NCI-H1436 treated with DMSO at 0.1 percent for 48 hours (cell line): ENCODE measurements at regions not wholly inside any gene's neighbourhood (a gene's known extent, or its start where the extent isn't known, plus 50 kb on each side); places are given as distances from the start of the nearest gene placed in this dataset.

Experiments used
- DNase-seq: peaks from one replicate; lab custom pipeline; 2025; lab: John Stamatoyannopoulos, UW

GRCh38 chr3:115525731-115526130, 97.6 kb upstream of the GAP43 start:
- DNase-seq, result no peak

- DNase-seq, result no peak
Observed at GRCh38 chr3:115533218-115533617, 90.1 kb upstream of the GAP43 start.

DNA sequence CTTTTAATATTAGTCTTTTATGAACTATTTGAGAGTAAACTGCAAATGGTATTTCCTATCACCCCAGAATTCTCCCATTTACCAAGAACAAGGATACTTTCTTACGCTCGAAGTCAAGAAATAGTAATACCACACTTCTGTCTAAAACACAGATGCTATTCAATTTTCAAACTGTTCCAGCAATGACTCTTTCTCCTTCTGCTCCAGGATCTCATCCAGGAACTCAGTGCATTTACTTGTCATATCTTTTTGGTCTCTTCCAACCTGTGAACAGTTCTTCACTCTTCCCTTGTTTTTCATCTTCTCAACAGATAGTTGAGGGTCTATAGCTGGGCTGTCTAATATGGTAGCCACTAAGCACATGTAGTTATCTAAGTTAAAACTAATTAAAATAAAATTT, 87.1 kb upstream of the GAP43 start:
- no peak for DNase-seq

GRCh38 chr3:115537669-115538068, 85.6 kb upstream of the GAP43 start:
- no peak for DNase-seq

DNA sequence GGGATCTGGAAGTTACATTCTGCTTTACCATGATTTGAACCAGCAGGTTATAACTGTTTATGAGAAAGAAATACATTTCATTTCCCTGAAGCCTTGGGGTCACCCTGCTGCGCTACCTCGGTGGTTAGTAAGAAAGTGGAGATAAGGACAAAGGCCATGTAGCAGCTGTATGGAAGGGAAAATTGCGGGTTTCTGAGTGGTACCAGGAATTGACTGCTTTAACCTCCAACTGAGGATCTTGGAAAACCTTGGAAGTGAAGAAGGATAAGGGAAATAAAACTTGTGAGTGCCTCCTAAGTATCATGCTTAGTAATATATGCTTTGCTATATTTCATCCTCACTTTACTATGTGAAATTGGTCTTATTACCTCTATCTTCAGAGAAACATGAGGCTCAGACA, 76.1 kb upstream of the GAP43 start:
- no peak for DNase-seq

DNA sequence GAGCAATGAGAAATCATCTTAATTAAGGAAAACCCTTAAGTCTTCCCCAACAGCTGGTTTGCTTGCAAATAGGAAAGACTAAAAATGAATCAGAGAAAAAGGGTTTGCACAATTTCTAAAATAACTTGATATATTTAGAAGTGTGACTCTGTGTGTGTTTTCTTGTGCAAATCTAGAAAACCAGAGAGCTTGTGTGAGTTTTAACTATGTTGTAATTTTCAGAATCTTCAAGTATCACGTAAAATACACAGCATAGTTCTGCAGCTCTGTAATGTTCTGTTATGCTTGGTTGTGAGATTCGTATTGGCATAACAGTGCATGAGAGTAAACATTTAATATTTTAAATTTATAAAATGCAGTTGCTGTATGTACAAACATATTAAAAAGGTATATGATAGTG, 74.7 kb upstream of the GAP43 start:
- DNase-seq, result no peak

GRCh38 chr3:115549071-115549470, 74.2 kb upstream of the GAP43 start:
- DNase-seq, result no peak

GRCh38 chr3:115550285-115550761, 73.0 kb upstream of the GAP43 start:
- DNase-seq, result no peak

- no peak for DNase-seq
Observed at GRCh38 chr3:115551016-115551415, 72.3 kb upstream of the GAP43 start.

DNA sequence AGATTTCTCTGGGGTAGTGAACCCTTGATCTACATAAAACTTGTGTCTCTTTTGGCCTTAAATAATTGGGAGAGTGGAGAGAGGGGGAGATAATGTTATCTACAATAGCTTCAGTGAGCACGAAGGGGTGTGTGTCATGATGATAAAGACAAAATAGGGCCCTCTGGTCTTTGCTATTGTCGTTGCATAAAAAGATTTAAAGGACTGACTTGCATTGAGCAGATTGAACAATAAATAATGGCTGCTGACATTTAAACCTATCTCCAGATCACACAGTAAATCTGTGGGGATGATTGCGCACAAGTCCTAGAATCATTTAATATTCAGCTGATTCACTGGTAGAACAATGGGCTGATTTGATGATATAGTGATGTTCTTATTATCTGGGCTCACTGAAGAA, 71.3 kb upstream of the GAP43 start:
- no peak for DNase-seq

GRCh38 chr3:115553796-115554486, 69.4 kb upstream of the GAP43 start:
- DNase-seq, result no peak

DNA sequence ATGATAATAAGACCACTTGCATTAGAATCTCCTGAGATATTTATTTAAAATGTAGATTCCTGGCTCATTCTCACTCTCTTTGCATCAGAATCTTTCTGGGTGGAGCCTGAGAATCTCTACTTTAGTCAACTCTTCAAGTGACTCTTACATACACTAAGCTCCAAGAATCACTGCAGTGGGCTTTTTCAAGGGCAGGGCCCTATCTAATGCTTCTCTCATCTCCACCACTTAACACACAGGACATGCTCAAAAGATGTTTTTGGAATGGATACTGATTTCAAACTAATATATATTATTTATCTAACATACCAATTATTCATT, 68.9 kb upstream of the GAP43 start:
- DNase-seq, result no peak

- no peak for DNase-seq
Observed at GRCh38 chr3:115562636-115563267, 60.6 kb upstream of the GAP43 start.

DNA sequence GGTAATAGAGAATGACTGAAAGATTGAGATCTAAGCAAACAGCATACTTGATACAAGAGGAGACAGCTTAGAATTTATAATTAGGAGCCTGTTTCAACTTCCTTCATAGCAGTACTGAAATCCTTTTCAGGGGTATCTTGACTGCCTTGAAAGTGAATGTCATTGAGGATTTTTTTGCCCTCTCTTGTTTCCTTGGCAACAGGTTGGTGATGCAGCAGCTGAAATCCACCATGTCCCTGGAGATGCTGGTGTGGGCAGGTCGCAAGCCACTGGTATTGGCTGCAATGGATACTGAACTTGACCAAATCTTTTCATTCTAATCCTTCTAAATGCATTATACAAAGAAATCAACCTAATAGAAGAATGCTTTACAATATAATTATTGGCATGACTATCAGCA, 59.3 kb upstream of the GAP43 start:
- no peak for DNase-seq

GRCh38 chr3:115571413-115571812, 51.9 kb upstream of the GAP43 start:
- DNase-seq, result no peak
